Stimulated activated CD4-positive, alpha-beta T cell treated with anti-CD3 and anti-CD28 coated beads, Interleukin-12 subunit alpha, Interleukin-12 subunit beta, amount 100 ng/mL, for 48 hours (primary cell): ENCODE measurements at regions not wholly inside any gene's neighbourhood (a gene's known extent, or its start where the extent isn't known, plus 50 kb on each side); places are given as distances from the start of the nearest gene placed in this dataset.

Experiments used
- DNase-seq, 3 donors: peaks; one replicate each; pipeline ENCODE4 v3.0.0-alpha.2; 2020; ENCODE audit warnings: low read depth in 2 of 3, low spot score in 1 of 3

DNA sequence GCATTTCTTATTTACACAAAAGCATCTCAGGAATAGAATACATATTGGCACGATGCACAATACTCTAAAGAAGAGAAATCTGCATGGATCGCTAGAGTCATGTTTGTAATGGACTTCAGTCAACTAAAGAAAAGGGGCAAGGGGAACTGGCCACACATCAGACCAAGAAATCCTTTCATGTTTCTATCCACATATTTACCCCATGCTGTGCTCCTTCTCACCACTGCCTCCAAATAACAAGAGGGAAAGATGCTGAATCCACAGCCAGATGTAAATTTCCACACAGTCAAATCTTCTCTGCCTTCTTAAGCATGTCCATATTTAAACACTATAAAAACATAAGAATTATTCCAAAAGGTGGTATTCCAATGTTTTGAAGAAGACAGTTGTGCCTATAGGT is 67.6 kb downstream of the COX18 start:
- no peak for DNase-seq

DNA sequence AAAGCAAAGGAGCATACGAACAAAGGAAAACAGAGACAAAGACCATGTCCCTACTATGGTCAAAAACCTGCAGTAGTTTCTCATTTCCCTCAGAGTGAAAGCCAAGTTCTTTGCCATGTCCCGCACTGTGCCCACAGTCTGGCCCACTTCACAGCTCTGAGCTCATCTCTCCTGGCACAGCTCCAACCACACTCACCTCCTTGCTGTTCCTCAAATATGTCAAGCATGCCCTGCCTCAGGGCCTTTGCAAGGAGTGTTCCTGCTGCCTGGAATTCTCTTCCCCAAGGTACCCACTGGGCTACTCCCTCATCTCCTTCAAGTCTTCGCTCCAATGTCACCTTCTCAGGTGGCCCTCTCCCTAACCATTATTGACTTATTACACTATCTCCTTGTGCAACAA is 72.1 kb downstream of the COX18 start:
- DNase-seq = no peak

DNA sequence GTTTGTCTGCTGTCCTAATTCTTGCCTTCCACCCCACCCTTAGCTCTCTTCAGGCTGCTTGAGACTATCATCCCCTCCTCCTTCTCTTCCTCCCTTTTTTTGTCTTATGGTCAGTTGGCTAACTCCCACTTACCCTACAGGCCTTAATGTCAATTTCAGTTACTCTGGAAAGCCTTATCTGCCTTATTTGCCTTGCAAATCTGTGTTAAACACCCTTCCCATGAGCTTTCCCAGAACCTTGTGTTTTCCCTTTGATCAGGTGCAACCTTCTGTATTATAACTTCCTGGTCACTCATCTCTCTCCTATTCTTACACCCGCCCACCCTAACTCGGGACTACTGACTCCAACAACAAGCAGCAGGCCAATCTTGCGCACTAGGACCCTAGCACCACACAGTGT is 74.8 kb downstream of the COX18 start:
- no peak for DNase-seq

DNA sequence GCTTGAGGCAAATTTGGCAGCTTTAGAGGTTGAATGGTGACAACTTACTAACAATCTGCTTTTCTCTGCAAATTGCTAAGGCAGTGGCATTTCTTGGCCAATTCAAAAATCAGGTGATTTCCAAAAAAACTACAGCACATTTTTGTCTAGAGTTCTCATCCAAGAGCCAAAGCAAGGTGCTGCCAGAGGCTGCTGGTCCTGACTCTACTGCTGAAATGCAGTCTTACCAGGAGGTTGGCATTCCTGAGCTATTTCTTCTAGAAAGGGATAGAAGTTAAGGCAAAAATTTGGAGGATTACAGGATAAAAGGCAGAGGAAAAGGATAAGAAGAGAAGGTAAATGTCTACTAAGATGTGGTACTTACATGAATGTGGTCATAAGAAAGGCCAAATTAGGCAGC is 75.6 kb downstream of the COX18 start:
- DNase-seq = no peak

DNA sequence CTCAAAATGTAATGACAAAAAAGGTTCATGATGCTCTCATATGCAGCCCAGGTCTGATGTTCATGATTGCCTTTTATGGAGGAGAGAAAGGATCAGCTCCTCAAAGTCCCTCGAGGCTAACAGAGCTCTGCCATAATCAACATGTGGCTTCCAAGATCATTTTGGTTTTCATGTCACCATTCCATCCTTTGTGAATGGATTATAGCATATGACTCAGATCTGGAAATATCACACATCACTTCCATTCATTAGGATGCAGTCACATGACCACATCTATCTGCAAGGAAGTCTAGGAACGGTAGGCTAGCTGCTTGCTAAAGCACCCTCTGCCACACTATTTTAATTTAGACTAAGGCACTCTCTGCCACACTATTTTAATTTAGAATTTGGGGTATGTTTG is 77.6 kb downstream of the COX18 start:
- no peak for DNase-seq

DNA sequence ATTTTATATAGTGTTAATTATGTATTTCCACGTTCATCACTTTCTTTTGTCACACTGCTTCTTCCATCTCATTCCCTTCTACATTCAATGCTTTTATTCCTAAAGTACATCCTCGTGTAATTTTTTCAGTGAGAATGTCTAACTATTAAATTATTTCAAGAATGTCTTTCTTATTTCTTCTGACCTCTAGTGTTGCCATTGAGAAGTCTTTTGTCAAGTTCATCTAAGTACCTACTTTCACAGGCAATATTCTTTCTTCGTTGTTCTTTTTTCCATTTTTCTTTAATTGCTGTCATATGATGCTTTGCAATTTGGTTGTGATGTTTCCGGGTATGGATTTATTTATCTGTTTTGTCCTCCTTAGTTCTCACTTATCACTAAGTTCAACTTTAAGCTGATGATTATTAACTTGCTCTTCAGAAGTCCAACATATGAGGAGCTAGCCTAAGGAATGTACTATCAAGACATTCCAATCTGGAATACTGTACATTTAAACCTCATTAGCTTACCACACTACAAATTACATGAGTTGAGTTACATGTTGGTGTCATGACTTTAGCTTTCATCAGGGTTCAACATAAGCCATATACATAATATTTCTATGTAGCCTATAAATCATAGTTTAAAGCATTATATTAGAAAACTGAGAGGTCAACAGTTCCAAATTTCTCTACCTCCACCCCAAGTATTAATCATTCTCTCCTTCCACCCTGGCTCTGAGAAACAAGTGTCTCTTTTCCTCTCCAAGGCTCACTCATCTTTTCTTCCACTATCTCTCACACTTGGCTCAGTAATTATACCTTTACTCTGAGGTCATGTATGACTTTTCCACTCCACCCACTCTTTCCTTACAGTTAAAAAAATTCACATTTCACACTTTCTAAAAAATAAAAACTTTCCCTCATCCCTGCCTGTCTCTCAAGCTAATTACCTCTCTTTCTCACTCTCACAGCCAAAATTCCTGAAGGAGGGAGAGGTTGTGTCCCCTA is 81.5 kb downstream of the COX18 start:
- no peak for DNase-seq

DNA sequence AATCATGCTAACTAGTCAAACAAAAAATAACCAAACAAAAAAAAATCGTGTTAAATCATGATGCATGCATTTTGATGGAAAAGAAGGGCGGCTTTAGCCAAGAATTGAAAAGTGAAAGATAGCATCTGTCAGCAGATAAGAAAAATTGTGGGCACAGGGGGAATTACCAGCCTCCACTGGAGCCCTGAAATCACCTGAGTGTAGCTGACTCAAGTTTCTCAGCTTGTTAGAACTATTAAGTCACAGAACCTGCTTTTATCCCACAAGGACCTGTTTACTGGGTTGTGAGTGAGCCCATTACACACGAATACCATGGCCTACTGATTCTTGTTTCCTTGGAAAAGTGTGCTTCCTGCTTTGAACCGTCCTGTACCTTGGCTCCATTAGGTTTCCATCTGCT is 85.2 kb downstream of the COX18 start:
- peak in 1 of 3 donors; percentile 2 for DNase-seq

DNA sequence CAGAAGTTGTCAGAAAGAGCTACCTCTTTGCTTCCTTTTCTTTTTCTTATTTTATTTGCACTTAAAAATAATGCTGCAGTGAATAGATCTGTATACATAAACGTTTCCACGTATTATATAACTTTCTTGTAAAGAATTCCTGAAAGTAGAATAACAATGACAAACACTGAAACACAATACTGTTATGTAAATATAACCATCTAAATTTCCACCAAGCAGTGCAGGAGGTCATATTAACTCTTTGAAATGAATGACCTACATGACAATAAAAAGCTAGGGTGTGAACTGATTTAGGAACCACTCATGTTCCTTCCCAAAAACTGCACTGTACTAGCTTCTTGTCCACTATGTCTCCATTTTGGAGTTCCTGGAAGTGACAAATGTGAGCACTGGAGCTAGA is 85.8 kb downstream of the COX18 start:
- no peak for DNase-seq

DNA sequence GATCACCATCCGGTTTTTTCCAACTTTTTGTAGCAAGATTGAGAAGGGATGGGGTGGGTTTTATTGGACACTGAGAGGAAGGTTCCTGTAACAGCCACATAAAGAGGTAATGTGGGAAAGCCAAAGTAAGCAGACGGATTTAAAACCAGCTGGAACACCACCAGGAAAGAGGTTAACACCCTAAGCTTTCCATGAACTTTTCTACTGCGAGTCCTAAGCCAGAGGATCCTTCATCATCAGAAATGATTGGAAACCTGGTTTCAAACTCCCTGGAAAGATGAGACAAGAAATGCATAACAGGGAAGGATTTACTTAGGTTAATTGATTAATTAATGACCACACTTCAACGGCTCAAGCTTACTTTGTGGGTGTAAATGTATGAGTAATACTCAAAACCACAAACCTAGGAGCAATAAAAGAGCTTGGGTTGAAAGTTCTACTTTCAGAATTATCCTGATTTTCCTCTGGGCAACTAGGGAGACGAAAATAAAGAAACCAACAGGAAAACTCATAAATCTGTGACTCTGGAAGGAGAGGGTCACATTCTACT is 91.5 kb downstream of the COX18 start:
- DNase-seq = no peak

DNA sequence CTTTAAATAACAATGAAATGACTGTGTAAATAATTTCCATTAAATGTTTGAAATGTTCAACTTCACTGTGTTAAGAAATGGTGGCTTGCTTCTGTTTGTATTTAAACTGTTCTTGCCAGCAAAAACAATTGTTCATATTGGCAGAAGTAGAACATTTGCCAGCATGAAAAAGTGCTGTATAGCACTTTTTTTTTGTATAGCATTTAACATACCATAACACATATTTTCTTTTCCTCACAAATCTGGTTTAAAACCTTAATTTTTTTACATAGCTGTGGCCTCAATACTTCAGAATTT is 94.1 kb downstream of the COX18 start:
- no peak for DNase-seq

DNA sequence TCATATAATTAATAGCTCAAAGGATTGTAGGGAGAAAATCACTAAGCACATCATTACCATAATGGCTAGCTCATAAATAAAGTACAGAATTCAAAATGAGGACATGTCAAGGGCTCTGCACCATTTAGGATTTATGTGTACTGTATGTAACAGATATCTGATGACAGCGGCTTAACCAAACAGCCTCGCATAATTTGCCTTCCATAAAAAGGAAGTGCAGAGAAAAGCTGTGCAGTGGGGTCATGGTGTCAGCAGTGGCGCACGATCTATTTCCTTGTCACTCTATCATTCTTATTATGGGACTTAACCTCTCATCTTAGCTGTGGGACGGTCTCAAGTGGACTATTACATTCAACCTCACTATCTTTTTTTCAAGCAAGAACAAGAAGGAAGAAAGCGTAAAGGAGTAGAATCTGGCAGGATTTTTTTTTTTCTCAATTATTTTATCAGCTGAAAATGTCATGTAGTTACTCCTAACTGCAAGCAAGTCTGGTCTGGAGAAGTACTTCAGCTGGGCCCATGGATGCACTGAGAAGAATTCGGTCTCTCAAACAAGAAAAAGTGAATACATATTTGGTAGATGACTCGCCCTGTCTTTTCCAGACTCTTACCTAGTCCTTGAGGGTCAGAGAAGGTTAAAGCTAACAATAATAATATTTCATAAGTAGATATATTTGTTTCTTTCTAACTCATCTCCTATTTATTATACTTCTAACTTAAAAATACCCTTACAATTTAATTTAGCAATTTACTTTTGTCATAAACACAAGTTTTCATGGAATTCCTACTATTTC is 94.6 kb downstream of the COX18 start:
- DNase-seq = no peak

DNA sequence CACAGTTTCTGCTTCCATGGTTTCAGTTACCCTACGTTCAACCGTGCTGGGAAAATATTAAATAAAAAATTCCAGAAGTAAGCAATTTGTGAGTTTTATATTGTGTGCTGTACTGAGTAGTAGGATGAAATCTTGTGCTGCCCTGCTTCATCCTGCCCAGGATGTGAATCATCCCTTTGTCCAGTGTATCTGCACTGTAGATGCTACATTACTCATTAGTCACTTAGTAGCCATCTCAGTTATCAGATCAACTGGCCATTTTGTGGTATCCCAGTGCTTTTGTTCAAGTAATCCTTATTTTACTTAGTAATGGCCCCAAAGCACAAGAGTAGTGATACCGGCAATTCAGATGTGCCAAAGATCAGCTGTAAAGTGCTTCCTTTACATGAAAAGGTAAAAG is 97.9 kb downstream of the COX18 start:
- no peak for DNase-seq

DNA sequence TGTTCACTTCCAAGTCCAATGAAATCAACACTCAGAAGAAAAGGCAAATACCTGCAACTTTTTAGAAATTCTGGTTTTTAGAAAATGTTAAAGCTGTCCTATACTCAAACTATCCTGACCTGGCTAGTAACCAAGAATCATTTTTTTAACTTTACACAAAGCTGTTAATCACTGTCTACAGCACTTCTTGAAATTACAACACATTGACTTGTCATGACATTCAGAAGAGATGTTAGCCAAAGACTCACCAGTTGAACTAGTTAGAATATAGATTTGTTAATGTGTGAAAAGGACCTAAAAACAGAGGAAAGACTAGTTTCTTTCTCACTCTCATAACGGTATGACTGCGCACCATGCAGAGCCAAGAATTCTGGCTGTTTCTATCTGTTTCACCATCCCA is 98.8 kb downstream of the COX18 start:
- DNase-seq = no peak

DNA sequence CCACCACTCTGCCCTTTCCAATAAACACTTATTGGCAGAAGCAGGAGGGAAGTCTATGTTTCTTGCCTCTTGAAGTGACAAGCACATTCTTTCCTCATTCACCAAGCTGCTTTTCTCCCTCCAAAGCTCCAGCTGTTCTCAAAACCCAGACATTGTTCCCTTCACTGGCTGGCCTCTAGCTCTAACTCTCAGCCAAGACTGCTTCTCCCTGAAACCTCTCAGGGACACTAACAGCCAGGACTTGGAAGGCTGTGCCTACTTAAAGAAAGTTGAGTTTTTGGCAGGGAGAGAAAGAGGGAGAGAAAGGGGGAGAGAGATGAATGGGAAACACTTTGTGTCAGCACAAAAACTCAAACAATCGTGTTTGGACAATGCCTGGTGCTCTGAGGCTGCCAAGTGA is 99.5 kb downstream of the COX18 start:
- no peak for DNase-seq

DNA sequence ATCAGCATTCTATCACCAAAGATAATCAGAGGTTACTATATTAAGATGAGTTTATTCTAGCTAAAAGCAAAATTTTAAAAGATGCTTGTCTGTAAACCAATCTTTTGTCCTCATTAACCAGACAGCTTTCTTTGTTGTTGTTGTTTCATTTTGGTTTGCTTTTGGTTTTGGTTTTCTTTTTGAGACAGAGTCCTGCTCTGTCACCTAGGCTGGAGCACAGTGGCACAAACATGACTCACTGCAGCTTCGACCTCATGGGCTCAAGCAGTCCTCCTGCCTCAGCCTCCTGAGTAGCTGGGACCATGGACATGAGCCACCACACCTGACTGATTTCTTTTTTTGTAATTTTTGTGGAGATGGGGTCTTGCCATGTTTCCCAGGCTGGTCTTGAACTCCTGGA is 102.9 kb downstream of the COX18 start:
- DNase-seq = no peak

DNA sequence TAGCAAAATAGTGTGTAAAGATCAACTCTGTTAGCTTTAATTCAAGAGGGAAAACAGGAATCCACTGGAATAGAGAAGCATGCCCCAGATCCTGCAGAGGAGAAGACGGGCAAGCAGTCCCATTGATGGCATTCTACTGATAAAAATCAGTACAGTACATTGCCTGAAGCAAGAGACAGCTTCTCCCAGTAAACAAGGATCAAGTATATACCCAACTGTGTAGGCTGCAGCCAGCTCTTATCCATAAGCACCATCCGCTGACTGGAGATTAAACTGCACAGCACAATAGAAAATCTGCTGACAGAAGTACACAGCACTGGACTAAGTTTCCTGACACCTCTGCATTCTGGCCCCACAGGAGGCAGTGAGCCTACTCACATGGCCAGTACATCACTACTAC is 110.1 kb downstream of the COX18 start:
- DNase-seq = no peak

DNA sequence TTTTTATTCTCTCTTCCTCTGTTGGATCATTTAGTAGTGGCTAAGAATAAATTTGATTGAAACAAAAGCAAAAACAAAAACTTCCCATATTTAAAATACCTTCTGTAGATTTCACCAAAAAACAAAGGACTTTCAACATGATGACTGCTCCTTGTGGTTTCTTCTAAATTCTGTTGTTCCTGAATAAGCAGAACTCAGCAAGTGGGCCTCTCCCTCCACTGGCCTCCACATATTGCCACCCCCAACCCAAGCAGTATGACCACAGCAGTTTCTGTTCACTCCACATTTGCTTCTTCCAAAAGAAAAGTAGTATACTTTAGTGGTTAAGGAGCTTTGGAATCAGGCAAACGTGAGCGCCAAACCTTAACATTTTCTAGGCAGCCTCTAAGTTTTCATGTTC is 114.7 kb downstream of the COX18 start:
- DNase-seq = no peak

DNA sequence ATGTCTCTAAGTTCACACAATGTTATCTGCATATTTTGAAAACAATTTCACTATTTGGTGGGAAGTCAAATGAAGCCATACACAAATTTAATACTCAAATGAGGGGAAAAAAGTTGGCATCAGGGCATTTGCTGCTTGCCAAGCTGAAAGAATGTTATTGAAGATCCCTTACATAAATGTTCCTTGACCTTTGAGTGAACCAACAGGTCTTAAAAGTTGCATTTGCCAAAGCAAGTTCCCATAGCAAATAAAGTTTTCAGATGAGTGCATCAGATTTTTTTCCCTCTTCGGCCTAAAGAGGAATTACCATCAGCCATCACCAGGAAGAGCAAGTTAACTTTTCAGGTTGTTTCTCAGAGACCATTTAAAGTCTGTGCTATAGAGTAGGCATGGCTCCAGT is 115.9 kb downstream of the COX18 start:
- DNase-seq = no peak

DNA sequence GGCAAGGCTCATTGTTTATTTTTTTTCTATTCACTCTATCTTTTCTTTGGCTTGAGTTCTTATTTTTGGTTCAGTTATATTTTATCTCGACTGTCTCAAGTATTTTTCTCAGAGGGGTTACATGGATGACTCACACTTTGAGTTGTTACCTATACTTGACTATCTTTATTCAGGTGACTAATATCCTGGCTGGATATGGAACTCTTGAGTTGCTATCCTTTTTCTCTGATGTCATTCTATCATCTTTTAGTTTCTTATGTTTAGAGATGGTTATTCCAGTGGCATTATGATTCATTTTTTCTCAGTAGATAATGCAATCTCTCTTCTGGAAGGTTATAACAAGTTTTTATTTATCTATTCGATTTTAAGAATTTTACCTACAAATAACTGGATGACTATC is 117.9 kb downstream of the COX18 start:
- no peak for DNase-seq

DNA sequence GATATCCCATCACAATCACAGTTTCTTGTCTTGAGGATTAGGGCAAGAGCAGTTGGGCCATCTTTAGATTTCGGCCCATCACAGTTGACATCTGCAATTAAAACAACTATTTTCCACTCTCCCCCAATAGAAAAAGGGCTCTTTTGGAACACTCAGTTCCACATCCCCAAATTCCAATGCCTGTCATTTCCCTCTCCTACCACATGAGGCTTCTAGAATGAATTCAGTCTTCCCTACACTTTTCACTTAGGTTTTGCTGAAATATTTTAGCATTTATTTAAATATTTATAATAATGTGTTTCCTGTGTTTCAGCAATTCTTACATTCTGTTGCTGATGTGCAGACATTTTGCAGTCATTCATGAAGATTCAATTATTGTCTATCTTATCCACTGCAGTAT is 118.4 kb downstream of the COX18 start:
- DNase-seq = no peak

DNA sequence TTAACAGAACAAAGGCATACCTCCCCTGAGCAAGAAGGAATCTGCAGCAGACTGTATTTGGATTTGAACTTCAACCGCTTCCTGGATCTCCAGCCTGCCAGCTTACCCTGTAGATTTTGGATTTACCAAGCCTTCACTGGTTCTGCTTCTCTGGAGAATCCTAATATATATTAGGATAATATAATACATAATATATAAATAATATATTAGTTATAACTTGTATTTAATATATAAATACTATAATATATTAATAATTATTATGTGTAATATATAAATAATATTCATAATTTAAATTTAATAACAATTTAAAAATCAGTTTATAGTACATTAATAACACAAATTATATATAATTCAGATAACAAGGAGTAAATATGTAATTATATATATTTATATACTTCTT is 121.4 kb downstream of the COX18 start:
- no peak for DNase-seq

DNA sequence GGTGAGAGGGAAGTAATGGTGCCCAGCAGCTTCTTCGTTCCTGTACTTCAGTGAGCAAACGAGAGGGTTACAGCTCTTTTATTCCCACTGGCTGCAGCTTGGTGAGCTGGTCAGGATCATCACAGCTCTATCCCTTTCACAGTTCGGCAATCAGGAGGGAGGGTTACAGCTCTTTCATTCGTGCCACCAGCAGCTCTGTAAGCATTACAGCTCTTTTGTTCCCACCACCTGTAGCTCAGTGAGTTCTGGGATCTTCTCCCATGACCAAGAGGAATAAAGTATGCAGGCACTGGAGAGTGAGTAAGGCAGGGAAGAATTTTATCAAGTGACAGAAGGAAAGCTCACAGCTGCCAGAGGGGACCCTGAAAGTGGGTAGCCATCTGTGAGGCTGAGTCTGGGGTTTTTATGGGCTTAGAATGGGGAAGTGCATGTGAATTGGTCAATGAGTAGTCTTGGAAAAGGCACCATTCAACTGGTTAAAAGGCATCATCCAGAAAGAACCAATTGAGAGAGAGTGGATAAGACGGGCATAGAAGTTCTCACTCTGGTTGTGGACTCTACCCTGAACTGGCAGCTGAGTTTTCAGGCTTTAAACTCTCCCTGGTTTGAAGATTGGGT is 123.7 kb downstream of the COX18 start:
- no peak for DNase-seq
